Stomach (tissue), 8 donors: ENCODE measurements at regions not wholly inside any gene's neighbourhood (a gene's known extent, or its start where the extent isn't known, plus 50 kb on each side); places are given as distances from the start of the nearest gene placed in this dataset.

Experiments
- DNase-seq, 2 donors: peaks; one replicate each; pipeline versions ENCODE4 v3.0.0 to v3.0.0-alpha.2; 2013 to 2019
- H3K27ac ChIP-seq, 5 donors: fragments of 200-600 bp in 4 of 5; sonication (generic) in 4 of 5; one replicate each; pipeline ENCODE4 v1.5.1; 2013 to 2019; ENCODE audit warnings: mild to moderate bottlenecking in 1 of 5, moderate library complexity in 1 of 5
- H3K27me3 ChIP-seq, 3 donors: fragments of 200-600 bp; sonication (generic); one replicate each; pipeline ENCODE4 v1.5.1; 2017 to 2019; ENCODE audit warnings: mixed run types in 1 of 3
- H3K36me3 ChIP-seq, 4 donors: fragments of 200-600 bp; sonication (generic); 1 replicate in 3 of 4; 2 replicates in 1 of 4; pipeline ENCODE4 v1.5.1; 2016 to 2019
- H3K4me1 ChIP-seq, 4 donors: fragments of 200-600 bp; sonication (generic); one replicate each; pipeline ENCODE4 v1.5.1; 2016 to 2019
- H3K4me3 ChIP-seq, 4 donors: fragments of 200-600 bp; sonication (generic) in 3 of 4; one replicate each; pipeline ENCODE4 v1.5.1; 2016 to 2019; ENCODE audit warnings: mild to moderate bottlenecking in 1 of 4
- H3K9me3 ChIP-seq, 4 donors: fragments of 200-600 bp; sonication (generic); one replicate each; pipeline ENCODE4 v1.5.1; 2016 to 2019
- EP300 ChIP-seq: sonication (generic); formaldehyde crosslinking; IDR thresholded peaks from one replicate; pipeline ENCODE4 v1.6.1; 2017; ENCODE audit warnings: antibody characterized with exemption
- POLR2A ChIP-seq, 4 donors: fragments of 450-650 bp; IDR thresholded peaks; one replicate each; pipeline ENCODE4 v1.6.1; 2016; ENCODE audit warnings: antibody characterized with exemption in 4 of 4, control low read depth in 2 of 4, mild to moderate bottlenecking in 1 of 4, moderate library complexity in 1 of 4
- POLR2AphosphoS5 ChIP-seq, 3 donors: sonication (generic); formaldehyde crosslinking; IDR thresholded peaks; one replicate each; pipeline ENCODE4 v1.6.1; 2016; ENCODE audit warnings: antibody characterized with exemption in 3 of 3
- WGBS, 5 donors: extraction: QIAGEN DNeasy Blood & Tissue Kit in 3 of 5; methylation state at CpG; one replicate each; pipeline versions ENCODE4 v1.1.5 to v1.1.7; 2013 to 2018; 5-methylcytosine and 5-hydroxymethylcytosine counted together
- intact Hi-C: fragments of 100-400 bp; cut with DNase I; formaldehyde crosslinking; loops from one replicate; pipeline ENCODE4 v1.15.1; 2023; ENCODE audit warnings: low total_unique reads
- TF ChIP-seq, protein P1 (sequence below), 7 experiments: fragments of 450-650 bp in 4 of 7; fragments of 200-600 bp in 3 of 7; sonication (generic) in 3 of 7; IDR thresholded peaks; one replicate each; pipeline ENCODE4 v1.5.1; 2016 to 2019; ENCODE audit warnings: antibody characterized with exemption in 7 of 7, control low read depth in 2 of 7, mild to moderate bottlenecking in 1 of 7
- donor health status: healthy with polysubstance abuse.
- donor health status: Bipolar disorder and iron deficiency.
- donor health status: healthy.

DNA sequence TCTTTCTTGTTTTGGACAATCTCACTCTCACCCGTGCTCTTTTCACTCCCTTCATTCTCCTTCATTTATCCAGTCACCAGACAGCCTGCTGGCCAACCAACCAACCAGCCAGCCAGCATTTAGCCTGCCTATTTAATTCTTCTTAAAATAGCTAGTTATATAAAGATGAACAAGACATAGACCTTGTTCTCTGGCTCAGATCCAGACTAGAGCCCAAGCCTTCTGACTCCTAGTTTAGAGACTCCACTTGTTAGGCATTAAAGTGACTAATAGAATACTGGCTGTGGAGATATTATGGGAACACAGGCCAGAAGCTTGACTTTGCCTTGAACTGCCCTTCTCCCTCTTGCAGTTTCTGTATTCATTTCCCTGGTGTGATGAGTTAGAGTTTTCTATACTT is 215.3 kb upstream of the THRB start:
- WGBS, 5 donors: 52 to 96% (median 66%) methylated on average over 1 of the region's 1 CpG
- peak in 1 of 2 donors; percentile 38 for DNase-seq
- Histone ChIP-seq H3K36me3 (no peaks in the 10 kb centered on the region), H3K9me3 (no peaks in the 10 kb centered on the region), H3K4me1 (no peaks in the 10 kb centered on the region), H3K4me3 (no peak overlapping the region), H3K27ac (no peak overlapping the region), H3K27me3 (no peaks in the 10 kb centered on the region)
- intact Hi-C loops: no loop called here
- TF ChIP-seq POLR2AphosphoS5 (IDR thresholded peaks at IDR 0.05) (no peak), EP300 (no peak), POLR2A (IDR thresholded peaks at IDR 0.05) (no peak)
- TF ChIP-seq, protein P1, sequence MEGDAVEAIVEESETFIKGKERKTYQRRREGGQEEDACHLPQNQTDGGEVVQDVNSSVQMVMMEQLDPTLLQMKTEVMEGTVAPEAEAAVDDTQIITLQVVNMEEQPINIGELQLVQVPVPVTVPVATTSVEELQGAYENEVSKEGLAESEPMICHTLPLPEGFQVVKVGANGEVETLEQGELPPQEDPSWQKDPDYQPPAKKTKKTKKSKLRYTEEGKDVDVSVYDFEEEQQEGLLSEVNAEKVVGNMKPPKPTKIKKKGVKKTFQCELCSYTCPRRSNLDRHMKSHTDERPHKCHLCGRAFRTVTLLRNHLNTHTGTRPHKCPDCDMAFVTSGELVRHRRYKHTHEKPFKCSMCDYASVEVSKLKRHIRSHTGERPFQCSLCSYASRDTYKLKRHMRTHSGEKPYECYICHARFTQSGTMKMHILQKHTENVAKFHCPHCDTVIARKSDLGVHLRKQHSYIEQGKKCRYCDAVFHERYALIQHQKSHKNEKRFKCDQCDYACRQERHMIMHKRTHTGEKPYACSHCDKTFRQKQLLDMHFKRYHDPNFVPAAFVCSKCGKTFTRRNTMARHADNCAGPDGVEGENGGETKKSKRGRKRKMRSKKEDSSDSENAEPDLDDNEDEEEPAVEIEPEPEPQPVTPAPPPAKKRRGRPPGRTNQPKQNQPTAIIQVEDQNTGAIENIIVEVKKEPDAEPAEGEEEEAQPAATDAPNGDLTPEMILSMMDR (IDR thresholded peaks at IDR 0.05): no peak

DNA sequence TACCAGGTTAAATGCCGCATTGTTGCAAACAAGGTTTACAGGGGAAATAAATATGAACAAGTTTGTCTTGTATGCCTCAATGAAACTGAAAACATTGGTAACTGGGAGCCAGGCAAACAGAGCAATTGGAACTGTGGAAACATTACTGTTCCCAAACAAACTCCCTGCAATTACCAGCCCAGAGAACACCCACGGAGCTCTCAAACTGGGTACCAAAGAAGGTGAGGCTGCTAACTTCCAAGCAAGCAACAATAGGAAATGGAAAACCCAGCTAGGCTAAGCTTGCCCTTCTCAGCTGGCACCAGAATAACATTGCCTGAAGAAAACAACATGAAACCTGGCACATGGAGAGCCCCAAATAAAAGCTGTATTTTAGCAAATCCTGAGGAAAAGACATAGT is 218.9 kb upstream of the THRB start:
- no peaks in the 10 kb centered on the region for H3K27me3 ChIP-seq

DNA sequence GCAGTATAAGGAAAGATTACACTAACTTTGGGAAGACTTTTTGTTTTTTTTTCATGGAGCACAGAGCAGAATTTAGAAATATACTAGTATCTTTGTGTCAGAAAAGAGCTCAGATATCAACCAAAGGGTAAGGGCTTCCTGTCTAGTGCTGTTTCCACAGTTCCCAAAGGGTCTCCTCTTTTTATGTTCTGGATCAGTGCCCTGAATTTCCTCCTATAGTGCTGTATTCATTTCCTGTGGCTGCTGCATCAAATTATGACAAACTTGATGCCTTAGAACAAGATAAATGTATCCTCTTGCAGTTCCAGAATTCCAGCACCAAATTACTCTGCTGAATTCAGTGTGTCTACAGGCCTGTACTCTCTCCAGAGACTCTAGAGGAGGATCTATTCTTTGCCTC is 219.8 kb upstream of the THRB start:
- no peaks in the 10 kb centered on the region for H3K4me1 ChIP-seq
- H3K4me3 ChIP-seq: no peak overlapping the region
- intact Hi-C loops: no loop called here
- no peaks in the 10 kb centered on the region for H3K9me3 ChIP-seq
- no peaks in the 10 kb centered on the region for H3K27me3 ChIP-seq
- no peaks in the 10 kb centered on the region for H3K36me3 ChIP-seq
- peak in 1 of 2 donors; percentile 13 for DNase-seq
- TF ChIP-seq EP300 (no peak), POLR2AphosphoS5 (IDR thresholded peaks at IDR 0.05) (no peak), POLR2A (IDR thresholded peaks at IDR 0.05) (no peak)
- TF ChIP-seq, protein P1 (IDR thresholded peaks at IDR 0.05): no peak
- no peak overlapping the region for H3K27ac ChIP-seq

More for the DNA sequence above, 218.9 kb upstream of the THRB start:
- H3K4me1 ChIP-seq: no peaks in the 10 kb centered on the region
- TF ChIP-seq POLR2A (IDR thresholded peaks at IDR 0.05): no peak
- TF ChIP-seq, protein P1 (IDR thresholded peaks at IDR 0.05): no peak
- H3K36me3 ChIP-seq: no peaks in the 10 kb centered on the region
- intact Hi-C loops: no loop called here
- no peak for DNase-seq
- 57 to 73% (median 61%) methylated on average over 2 of the region's 2 CpGs for WGBS, 5 donors
- H3K9me3 ChIP-seq: no peaks in the 10 kb centered on the region
- no peak overlapping the region for H3K27ac ChIP-seq
- no peak overlapping the region for H3K4me3 ChIP-seq

DNA sequence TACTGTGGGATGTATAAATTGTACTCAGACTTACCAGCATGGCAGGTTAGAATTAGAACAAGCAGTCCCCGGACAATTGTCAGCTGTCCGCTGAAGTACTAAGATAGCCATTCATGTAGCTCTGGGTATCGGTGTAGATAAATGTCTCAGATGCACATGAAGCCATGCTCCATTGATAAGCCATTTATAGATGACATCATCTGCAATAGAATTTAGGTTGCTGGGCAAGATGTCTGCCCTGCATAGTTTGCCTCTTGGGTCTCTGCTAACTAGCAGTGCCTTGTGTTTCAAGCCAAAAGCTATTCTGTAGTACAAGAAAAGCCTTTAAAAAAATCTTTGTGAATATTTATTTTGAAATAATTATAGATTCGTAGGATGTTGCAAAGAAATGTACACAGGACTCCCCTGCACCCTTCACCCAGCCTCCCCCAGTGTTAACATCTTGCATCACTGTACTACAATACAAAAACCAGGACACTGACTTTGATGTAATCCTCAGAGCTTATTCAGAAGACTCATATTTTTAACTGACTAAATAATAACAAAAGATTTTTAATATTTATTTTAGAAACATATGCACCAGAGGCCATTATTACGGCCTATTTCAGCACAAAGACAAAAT is 220.6 kb upstream of the THRB start:
- intact Hi-C loops: no loop called here
- no peak overlapping the region for H3K27ac ChIP-seq
- H3K4me1 ChIP-seq: no peaks in the 10 kb centered on the region
- TF ChIP-seq EP300 (no peak), POLR2A (IDR thresholded peaks at IDR 0.05) (no peak), POLR2AphosphoS5 (IDR thresholded peaks at IDR 0.05) (no peak)
- TF ChIP-seq, protein P1 (IDR thresholded peaks at IDR 0.05): no peak
- H3K27me3 ChIP-seq: no peaks in the 10 kb centered on the region
- DNase-seq: no peak
- H3K36me3 ChIP-seq: no peaks in the 10 kb centered on the region
- no peaks in the 10 kb centered on the region for H3K9me3 ChIP-seq
- WGBS, 5 donors: 73 to 83% (median 76%) methylated on average over 5 of the region's 5 CpGs
- H3K4me3 ChIP-seq: no peak overlapping the region
